ENCODE measurements at regions not wholly inside any gene's neighbourhood (a gene's known extent, or its start where the extent isn't known, plus 50 kb on each side); places are given as distances from the start of the nearest gene placed in this dataset.

- Mint-ChIP-seq H3K4me3 (no peak overlapping the region), H3K36me3 (no peaks in the 10 kb centered on the region), H3K9me3 (no peaks in the 10 kb centered on the region), H3K27me3 (peaks cover 9% of the 10 kb centered on the region), H3K4me1 (peaks cover 15% of the 10 kb centered on the region), H3K27ac (no peak overlapping the region)
- DNase-seq = no peak
- CTCF ChIA-PET = no interaction called here
These were observed 179.8 kb upstream of the TLE3 start for GRCh38 chr15:70277556-70277955.

DNA sequence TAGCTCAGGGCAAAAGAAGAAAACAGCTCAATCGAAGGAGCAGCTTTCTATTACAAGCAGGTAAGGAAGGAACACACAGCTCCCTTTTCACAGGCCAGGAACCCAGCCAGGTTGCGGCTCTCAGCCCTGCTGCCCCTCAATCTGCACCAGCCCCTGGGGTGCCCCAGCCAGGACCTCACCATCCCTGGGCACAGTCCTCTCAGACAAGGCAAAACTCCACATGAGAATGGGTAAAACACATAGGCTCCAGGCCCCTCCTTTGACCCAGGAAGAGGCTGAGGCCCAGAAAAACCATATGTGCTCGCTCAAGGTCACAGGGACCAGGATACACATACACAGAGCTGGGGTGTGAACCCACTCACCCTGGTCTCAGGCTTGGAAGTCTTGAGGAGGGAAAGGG, 178.7 kb upstream of the TLE3 start:
- H3K27me3 Mint-ChIP-seq = peaks cover 17% of the 10 kb centered on the region
- H3K27ac Mint-ChIP-seq = no peak overlapping the region
- peaks cover 7% of the 10 kb centered on the region for H3K4me1 Mint-ChIP-seq
- no peak for DNase-seq
- CTCF ChIA-PET = no interaction called here
- H3K4me3 Mint-ChIP-seq = no peak overlapping the region
- no peaks in the 10 kb centered on the region for H3K36me3 Mint-ChIP-seq
- H3K9me3 Mint-ChIP-seq = no peaks in the 10 kb centered on the region

GRCh38 chr15:70275461-70276138, 177.9 kb upstream of the TLE3 start:
- CTCF ChIA-PET = no interaction called here
- H3K36me3 Mint-ChIP-seq = no peaks in the 10 kb centered on the region
- H3K9me3 Mint-ChIP-seq = no peaks in the 10 kb centered on the region
- no peak overlapping the region for H3K4me3 Mint-ChIP-seq
- no peak for DNase-seq
- peaks cover 2% of the 10 kb centered on the region for H3K4me1 Mint-ChIP-seq
- H3K27ac Mint-ChIP-seq = no peak overlapping the region
- H3K27me3 Mint-ChIP-seq = peaks cover 19% of the 10 kb centered on the region

DNA sequence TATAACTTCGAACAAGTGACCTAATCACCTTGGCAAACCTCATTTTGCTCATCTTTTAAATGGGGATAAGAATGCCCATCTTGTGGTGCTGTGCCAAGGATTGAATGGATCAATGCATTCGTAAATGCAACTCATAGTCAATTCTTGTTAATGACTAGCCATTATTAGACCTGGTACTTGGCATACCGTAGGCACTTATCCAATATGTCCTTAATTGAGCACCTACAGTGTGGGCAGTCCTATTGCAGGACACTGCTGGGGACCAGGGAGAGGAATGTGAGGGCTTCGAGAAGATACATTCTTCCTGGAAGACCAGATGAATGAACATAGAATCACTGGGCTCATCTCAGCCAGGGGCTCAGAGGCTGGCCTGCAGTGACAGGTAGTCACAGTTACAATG, 177.2 kb upstream of the TLE3 start:
- H3K4me3 Mint-ChIP-seq = no peak overlapping the region
- H3K9me3 Mint-ChIP-seq = no peaks in the 10 kb centered on the region
- peaks cover 6% of the 10 kb centered on the region for H3K4me1 Mint-ChIP-seq
- no peak for DNase-seq
- CTCF ChIA-PET = no interaction called here
- no peaks in the 10 kb centered on the region for H3K36me3 Mint-ChIP-seq
- H3K27ac Mint-ChIP-seq = no peak overlapping the region
- H3K27me3 Mint-ChIP-seq = peaks cover 23% of the 10 kb centered on the region

GRCh38 chr15:70274255-70274880, 176.7 kb upstream of the TLE3 start:
- Mint-ChIP-seq H3K27me3 (peaks cover 25% of the 10 kb centered on the region), H3K4me1 (peaks cover 6% of the 10 kb centered on the region), H3K27ac (no peak overlapping the region), H3K36me3 (no peaks in the 10 kb centered on the region), H3K4me3 (no peak overlapping the region), H3K9me3 (no peaks in the 10 kb centered on the region)
- CTCF ChIA-PET = no interaction called here
- no peak for DNase-seq

- H3K36me3 Mint-ChIP-seq = no peaks in the 10 kb centered on the region
- DNase-seq = no peak
- CTCF ChIA-PET = no interaction called here
- H3K4me1 Mint-ChIP-seq = peaks cover 6% of the 10 kb centered on the region
- H3K27me3 Mint-ChIP-seq = peaks cover 31% of the 10 kb centered on the region
- no peaks in the 10 kb centered on the region for H3K9me3 Mint-ChIP-seq
- no peak overlapping the region for H3K27ac Mint-ChIP-seq
- no peak overlapping the region for H3K4me3 Mint-ChIP-seq
These were observed 176.1 kb upstream of the TLE3 start for GRCh38 chr15:70273808-70274207.

GRCh38 chr15:70272565-70273355, 175.0 kb upstream of the TLE3 start:
- CTCF ChIA-PET = no interaction called here
- H3K4me3 Mint-ChIP-seq = no peak overlapping the region
- no peak overlapping the region for H3K27ac Mint-ChIP-seq
- H3K27me3 Mint-ChIP-seq = peaks cover 42% of the 10 kb centered on the region
- no peaks in the 10 kb centered on the region for H3K36me3 Mint-ChIP-seq
- H3K4me1 Mint-ChIP-seq = peaks cover 6% of the 10 kb centered on the region
- no peaks in the 10 kb centered on the region for H3K9me3 Mint-ChIP-seq
- no peak for DNase-seq

DNA sequence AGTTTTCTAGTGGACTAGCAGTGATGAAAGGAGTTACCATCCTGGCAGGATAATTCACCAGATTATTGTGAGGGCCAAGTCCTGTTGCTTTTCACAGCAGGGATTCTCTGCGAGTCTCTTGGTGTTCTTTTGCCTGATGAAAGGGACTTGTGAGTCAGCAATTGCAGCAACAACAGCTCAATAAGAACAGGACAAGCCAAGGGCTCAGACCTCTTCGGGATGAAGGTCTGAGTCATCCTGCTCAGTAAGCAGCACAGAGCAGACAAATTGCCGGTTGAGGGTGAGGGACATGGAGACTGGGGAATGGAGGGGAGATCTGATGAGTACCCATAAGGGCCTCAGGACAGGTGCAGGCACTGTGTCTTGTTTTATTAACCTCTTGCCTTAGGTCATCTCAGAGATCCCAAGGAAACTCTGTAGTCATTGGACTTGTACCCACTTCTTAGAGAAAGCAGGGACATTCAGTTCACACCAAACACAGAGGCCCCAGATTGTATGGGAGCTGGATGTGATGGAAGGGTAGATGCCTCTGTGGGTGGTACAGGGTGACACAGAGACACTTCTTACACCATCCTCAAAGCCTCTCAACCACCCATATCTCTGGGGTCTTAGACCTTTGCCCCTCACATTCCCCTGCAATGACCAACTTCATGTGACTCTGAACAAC, 173.8 kb upstream of the TLE3 start:
- no peak overlapping the region for H3K4me3 Mint-ChIP-seq
- no peak for DNase-seq
- no peak overlapping the region for H3K27ac Mint-ChIP-seq
- peaks cover 54% of the 10 kb centered on the region for H3K27me3 Mint-ChIP-seq
- no peaks in the 10 kb centered on the region for H3K36me3 Mint-ChIP-seq
- peaks cover 10% of the 10 kb centered on the region for H3K4me1 Mint-ChIP-seq
- CTCF ChIA-PET = interaction anchor here (0.6 kb wide), 1 partner anchor 18 kb away, joined by 3 read pairs; no protein-coding TSS in a partner anchor
- no peaks in the 10 kb centered on the region for H3K9me3 Mint-ChIP-seq

GRCh38 chr15:70270752-70271111, 173.0 kb upstream of the TLE3 start:
- Mint-ChIP-seq H3K36me3 (no peaks in the 10 kb centered on the region), H3K4me1 (peaks cover 16% of the 10 kb centered on the region), H3K27ac (no peak overlapping the region), H3K9me3 (no peaks in the 10 kb centered on the region), H3K27me3 (peaks cover 62% of the 10 kb centered on the region), H3K4me3 (no peak overlapping the region)
- no peak for DNase-seq
- CTCF ChIA-PET = interaction anchor here (0.9 kb wide), 1 partner anchor 12 kb away, joined by 4 read pairs; no protein-coding TSS in a partner anchor

- Mint-ChIP-seq H3K9me3 (no peaks in the 10 kb centered on the region), H3K4me3 (no peak overlapping the region), H3K4me1 (peaks cover 16% of the 10 kb centered on the region), H3K27ac (no peak overlapping the region), H3K36me3 (no peaks in the 10 kb centered on the region), H3K27me3 (peaks cover 67% of the 10 kb centered on the region)
- CTCF ChIA-PET = interaction anchor here (0.9 kb wide), 1 partner anchor 12 kb away, joined by 4 read pairs; no protein-coding TSS in a partner anchor
- DNase-seq = no peak
These were observed 172.5 kb upstream of the TLE3 start for GRCh38 chr15:70269991-70270751.

DNA sequence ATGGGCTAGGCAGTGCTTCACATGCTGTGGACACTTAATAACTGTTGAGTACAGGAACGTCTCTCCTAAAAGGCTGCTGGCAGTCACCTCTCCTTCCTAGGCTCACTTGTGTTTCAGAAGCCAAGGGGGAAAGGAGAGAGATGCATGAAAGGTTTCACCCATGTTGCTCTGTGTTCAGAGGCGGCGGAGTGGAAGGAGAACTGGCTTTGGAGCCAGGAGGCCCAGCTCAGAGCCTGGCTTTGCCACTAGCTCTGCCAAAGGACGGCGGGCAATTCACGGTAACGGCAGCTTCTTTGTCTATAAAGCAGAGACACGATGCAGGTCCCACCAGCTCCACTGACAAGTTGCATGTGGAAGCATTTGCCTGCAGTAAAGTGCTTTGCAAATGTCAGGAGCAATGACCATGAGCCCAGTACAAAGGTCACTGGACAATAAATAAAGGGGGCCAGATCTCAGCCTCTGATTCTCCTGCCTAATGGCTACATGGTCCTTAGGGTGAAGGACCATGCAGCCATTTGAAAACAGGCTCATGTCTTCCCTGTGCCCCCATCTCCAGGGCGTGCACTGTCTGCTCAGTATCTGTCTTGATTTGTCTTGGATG, 171.7 kb upstream of the TLE3 start:
- CTCF ChIA-PET = interaction anchor here (0.8 to 0.9 kb wide), 2 partner anchors 11 to 31 kb away, joined by 3 to 4 read pairs; no protein-coding TSS in a partner anchor
- H3K4me1 Mint-ChIP-seq = peaks cover 16% of the 10 kb centered on the region
- no peaks in the 10 kb centered on the region for H3K36me3 Mint-ChIP-seq
- H3K27ac Mint-ChIP-seq = no peak overlapping the region
- peaks cover 75% of the 10 kb centered on the region for H3K27me3 Mint-ChIP-seq
- no peak for DNase-seq
- H3K4me3 Mint-ChIP-seq = no peak overlapping the region
- no peaks in the 10 kb centered on the region for H3K9me3 Mint-ChIP-seq

- CTCF ChIA-PET = interaction anchor here (0.8 kb wide), 1 partner anchor 32 kb away, joined by 3 read pairs; no protein-coding TSS in a partner anchor
- H3K9me3 Mint-ChIP-seq = no peaks in the 10 kb centered on the region
- H3K36me3 Mint-ChIP-seq = no peaks in the 10 kb centered on the region
- H3K27me3 Mint-ChIP-seq = peaks cover 79% of the 10 kb centered on the region
- peaks cover 16% of the 10 kb centered on the region for H3K4me1 Mint-ChIP-seq
- H3K4me3 Mint-ChIP-seq = no peak overlapping the region
- H3K27ac Mint-ChIP-seq = no peak overlapping the region
- no peak for DNase-seq
These were observed 171.1 kb upstream of the TLE3 start for GRCh38 chr15:70268698-70269251.

- Mint-ChIP-seq H3K36me3 (no peaks in the 10 kb centered on the region), H3K4me1 (peaks cover 16% of the 10 kb centered on the region), H3K27me3 (peaks cover 77% of the 10 kb centered on the region), H3K4me3 (no peak overlapping the region), H3K27ac (no peak overlapping the region), H3K9me3 (no peaks in the 10 kb centered on the region)
- no peak for DNase-seq
- CTCF ChIA-PET = no interaction called here
These were observed 170.2 kb upstream of the TLE3 start for GRCh38 chr15:70267879-70268278.
